Adrenal gland (tissue), 9 donors: ENCODE measurements at regions not wholly inside any gene's neighbourhood (a gene's known extent, or its start where the extent isn't known, plus 50 kb on each side); places are given as distances from the start of the nearest gene placed in this dataset.
"Not testable (repeated sequence)": the region's sequence is repeated elsewhere in the genome, so short reads cannot be mapped to it uniquely, and the experiment has no call there.

ENCODE experiments used
- DNase-seq, 7 donors: peaks; one replicate each; pipeline ENCODE4 v3.0.0-alpha.2; 2019 to 2020
- H3K27ac ChIP-seq, 5 donors: fragments of 200-600 bp; sonication (generic) in 4 of 5; 1 replicate in 3 of 5; 2 replicates in 2 of 5; pipeline versions ENCODE4 v1.5.1 to v1.8.0; 2016 to 2020; ENCODE audit warnings: mild to moderate bottlenecking in 1 of 5
- H3K27me3 ChIP-seq: fragments of 200-600 bp; 2 replicates; pipeline ENCODE4 v1.8.0; 2021
- H3K36me3 ChIP-seq, 2 donors: fragments of 200-600 bp; replicated peaks in 1 of 2; 1 replicate in 1 of 2; 2 replicates in 1 of 2; pipeline versions ENCODE4 v1.5.1 to v1.8.0; 2018 to 2022
- H3K4me1 ChIP-seq, 2 donors: fragments of 200-600 bp; replicated peaks in 1 of 2; 1 replicate in 1 of 2; 2 replicates in 1 of 2; pipeline versions ENCODE4 v1.5.1 to v1.8.0; 2018 to 2021
- H3K4me3 ChIP-seq, 4 donors: fragments of 200-600 bp; sonication (generic) in 3 of 4; one replicate each; pipeline ENCODE4 v1.5.1; 2016 to 2018
- H3K9me3 ChIP-seq, 3 donors: fragments of 200-600 bp; sonication (generic) in 1 of 3; replicated peaks in 1 of 3; 1 replicate in 2 of 3; 2 replicates in 1 of 3; pipeline versions ENCODE4 v1.5.1 to v1.8.0; 2016 to 2021
- POLR2A ChIP-seq, 2 donors: fragments of 450-650 bp; IDR thresholded peaks; one replicate each; pipeline ENCODE4 v1.6.1; 2017; ENCODE audit warnings: antibody characterized with exemption in 2 of 2, mild to moderate bottlenecking in 2 of 2, moderate library complexity in 1 of 2
- WGBS, 4 donors: extraction: QIAGEN DNeasy Blood & Tissue Kit in 2 of 4; methylation state at CpG; one replicate each; pipeline versions ENCODE4 v1.1.5 to v1.1.7; 2013 to 2017; 5-methylcytosine and 5-hydroxymethylcytosine counted together
- intact Hi-C, 2 donors: fragments of 100-400 bp; cut with DNase I; formaldehyde crosslinking; loops; one replicate each; pipeline versions ENCODE4 v1.14.1 to v1.15.0; 2022 to 2023
- TF ChIP-seq, protein P1 (sequence below), 6 experiments: fragments of 450-650 bp in 4 of 6; fragments of 200-600 bp in 2 of 6; sonication (generic) in 1 of 6; IDR thresholded peaks; 1 replicate in 5 of 6; 2 replicates in 1 of 6; pipeline versions ENCODE4 v1.5.1 to v1.8.0; 2016 to 2021; ENCODE audit warnings: antibody characterized with exemption in 6 of 6, mild to moderate bottlenecking in 2 of 6, moderate library complexity in 1 of 6
- donor health status: healthy with polysubstance abuse.
- donor health status: Bipolar disorder and iron deficiency.
- donor health status: DM: yes; HTN: yes; CAD: no.
- donor health status: DM: no; HTN: no; CAD: no.
- donor health status: DM: no; HTN: no; CAD: no.

DNA sequence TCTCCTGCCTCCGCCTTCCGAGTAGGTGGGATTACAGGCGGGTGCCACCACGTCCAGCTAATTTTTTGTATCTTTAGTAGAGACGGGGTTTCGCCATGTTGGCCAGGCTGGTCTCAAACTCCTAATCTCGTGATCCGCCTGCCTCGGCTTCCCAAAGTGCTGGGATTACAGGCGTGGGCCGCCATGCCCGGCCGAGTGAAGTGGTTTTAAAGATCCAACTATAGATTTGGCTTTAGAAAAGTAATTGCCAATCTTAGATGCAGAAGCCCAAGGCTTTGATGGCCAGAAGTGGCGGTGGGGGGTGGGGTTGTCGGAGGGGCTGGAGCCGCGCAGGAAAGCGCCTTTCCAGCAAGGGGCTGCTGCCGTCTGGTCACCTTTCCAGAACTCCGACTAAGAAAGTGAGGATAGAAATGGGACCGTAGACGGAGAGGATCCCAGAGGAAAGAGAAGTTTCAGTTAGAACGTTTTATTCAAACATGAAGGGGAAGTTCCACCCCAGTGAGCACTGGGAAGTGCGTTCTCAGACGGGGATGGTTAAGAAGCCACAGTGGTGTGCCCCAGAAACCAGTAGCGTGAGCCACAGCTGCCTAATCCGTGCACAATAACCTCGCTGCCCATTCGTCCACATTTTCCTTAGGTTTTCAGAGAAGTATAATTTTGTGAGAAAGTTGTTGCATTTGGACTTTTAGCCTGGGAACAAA lies 69.7 kb downstream of the DLL1 start:
- no peak for TF ChIP-seq POLR2A (IDR thresholded peaks at IDR 0.05)
- TF ChIP-seq, protein P1, sequence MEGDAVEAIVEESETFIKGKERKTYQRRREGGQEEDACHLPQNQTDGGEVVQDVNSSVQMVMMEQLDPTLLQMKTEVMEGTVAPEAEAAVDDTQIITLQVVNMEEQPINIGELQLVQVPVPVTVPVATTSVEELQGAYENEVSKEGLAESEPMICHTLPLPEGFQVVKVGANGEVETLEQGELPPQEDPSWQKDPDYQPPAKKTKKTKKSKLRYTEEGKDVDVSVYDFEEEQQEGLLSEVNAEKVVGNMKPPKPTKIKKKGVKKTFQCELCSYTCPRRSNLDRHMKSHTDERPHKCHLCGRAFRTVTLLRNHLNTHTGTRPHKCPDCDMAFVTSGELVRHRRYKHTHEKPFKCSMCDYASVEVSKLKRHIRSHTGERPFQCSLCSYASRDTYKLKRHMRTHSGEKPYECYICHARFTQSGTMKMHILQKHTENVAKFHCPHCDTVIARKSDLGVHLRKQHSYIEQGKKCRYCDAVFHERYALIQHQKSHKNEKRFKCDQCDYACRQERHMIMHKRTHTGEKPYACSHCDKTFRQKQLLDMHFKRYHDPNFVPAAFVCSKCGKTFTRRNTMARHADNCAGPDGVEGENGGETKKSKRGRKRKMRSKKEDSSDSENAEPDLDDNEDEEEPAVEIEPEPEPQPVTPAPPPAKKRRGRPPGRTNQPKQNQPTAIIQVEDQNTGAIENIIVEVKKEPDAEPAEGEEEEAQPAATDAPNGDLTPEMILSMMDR (IDR thresholded peaks at IDR 0.05) = no peak
- Histone ChIP-seq H3K9me3 (no peaks in the 10 kb centered on the region), H3K27me3 (no peaks in the 10 kb centered on the region), H3K27ac (no peak overlapping the region), H3K4me3 (no peak overlapping the region), H3K36me3 (no peaks in the 10 kb centered on the region), H3K4me1 (no peaks in the 10 kb centered on the region)
- intact Hi-C loops = no loop called here
- 76 to 83% (median 81%) methylated on average over 28 to 29 of the region's 29 CpGs for WGBS, 4 donors
- DNase-seq = peak in 2 of 7 donors; percentile 3 to 10

DNA sequence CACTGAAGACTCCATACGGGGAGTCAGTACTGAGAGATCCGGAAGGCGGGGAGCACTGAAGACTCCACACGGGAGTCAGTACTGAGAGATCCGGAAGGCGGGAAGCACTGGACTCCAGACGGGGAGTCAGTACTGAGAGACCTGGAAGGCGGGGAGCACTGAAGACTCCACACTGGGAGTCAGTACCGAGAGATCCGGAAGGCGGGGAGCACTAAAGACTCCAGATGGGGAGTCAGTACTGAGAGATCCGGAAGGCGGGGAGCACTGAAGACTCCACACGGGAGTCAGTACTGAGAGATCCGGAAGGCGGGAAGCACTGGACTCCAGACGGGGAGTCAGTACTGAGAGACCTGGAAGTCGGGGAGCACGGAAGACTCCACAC lies 77.2 kb downstream of the DLL1 start:
- H3K4me1 ChIP-seq, H3K9me3 ChIP-seq, H3K36me3 ChIP-seq, H3K27ac ChIP-seq, intact Hi-C loops, H3K4me3 ChIP-seq, H3K27me3 ChIP-seq: not testable (repeated sequence)
- peak in 2 of 7 donors; percentile 8 to 27 for DNase-seq
- 87 to 92% (median 90%) methylated on average over 15 to 19 of the region's 19 CpGs for WGBS, 4 donors

DNA sequence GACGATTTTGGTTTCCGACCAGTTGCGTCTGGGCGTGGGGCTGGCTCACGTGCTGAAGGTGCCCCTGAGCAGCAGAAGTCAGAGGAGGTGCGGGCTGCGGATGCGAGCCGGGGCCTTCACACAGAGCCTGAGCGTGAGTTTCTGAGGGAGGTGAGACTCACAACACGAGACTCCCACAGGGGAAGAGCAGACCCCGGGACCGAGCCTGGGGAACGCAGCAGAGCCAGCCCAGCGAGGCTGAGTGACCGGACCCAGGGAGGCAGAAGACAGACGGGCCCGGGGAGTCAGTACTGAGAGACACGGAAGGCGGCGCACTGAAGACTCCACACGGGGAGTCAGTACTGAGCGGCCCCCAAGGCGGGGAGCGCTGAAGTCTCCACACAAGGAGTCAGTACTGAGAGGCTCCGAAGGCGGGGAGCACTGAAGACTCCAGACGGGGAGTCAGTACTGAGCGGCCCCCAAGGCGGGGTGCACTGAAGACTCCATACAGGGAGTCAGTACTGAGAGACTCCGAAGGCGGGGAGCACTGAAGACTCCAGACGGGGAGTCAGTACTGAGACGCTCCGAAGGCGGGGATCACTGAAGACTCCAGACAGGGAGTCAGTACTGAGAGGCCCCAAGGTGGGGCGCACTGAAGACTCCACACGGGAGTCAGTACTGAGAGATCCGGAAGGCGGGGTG lies 77.8 kb downstream of the DLL1 start:
- no peak overlapping the region for H3K27ac ChIP-seq
- no peak overlapping the region for H3K4me3 ChIP-seq
- DNase-seq = peak in 3 of 7 donors; percentile 6 to 35 (median 12)
- no peaks in the 10 kb centered on the region for H3K4me1 ChIP-seq
- intact Hi-C loops = no loop called here
- TF ChIP-seq, protein P1 (IDR thresholded peaks at IDR 0.05) = no peak
- TF ChIP-seq POLR2A (IDR thresholded peaks at IDR 0.05) = no peak
- H3K9me3 ChIP-seq = no peaks in the 10 kb centered on the region
- peaks cover 7% of the 10 kb centered on the region for H3K27me3 ChIP-seq
- WGBS, 4 donors = 81 to 84% (median 82%) methylated on average over 35 to 40 of the region's 40 CpGs
- H3K36me3 ChIP-seq = no peaks in the 10 kb centered on the region

DNA sequence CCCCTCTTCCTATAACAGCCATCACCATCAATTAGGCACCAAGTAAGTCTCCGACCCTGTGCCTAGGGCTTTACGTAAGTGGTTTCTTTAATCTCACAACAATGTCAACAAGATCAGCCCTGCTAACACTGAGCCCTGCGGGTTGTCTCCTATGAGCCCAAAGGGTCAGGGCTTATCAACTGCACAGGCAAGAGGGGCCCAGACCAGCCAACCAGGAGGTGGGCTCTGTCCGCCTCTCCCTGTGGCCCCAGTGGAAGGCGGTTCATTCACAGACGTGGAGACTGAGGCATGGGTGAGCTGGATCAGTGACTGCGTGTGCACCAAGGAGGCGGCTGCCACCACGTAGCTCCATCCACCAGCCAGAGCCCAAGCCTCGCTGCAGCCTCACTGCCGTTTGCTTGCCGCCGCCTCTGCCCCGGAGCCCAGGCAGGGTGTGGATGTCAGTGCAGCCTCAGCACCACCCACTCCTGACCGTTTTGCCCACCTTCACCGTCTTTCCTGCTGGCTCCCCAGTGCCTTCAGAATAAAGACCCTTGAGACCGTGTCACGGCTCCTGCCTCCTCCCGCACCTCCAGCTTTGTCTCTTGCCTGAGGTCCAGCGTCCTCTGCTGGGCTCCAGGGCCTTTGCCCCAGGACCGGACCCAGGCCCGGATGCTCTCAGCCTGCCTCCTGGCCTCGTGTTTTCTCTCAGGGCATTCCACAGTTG lies 78.7 kb downstream of the DLL1 start:
- Histone ChIP-seq H3K27ac (no peak overlapping the region), H3K27me3 (peaks cover 7% of the 10 kb centered on the region), H3K4me1 (no peaks in the 10 kb centered on the region), H3K4me3 (no peak overlapping the region), H3K36me3 (no peaks in the 10 kb centered on the region), H3K9me3 (no peaks in the 10 kb centered on the region)
- intact Hi-C loops = no loop called here
- peak in 3 of 7 donors; percentile 4 to 29 (median 6) for DNase-seq
- WGBS, 4 donors = 78 to 85% (median 80%) methylated on average over 21 to 23 of the region's 23 CpGs
- TF ChIP-seq, protein P1 (IDR thresholded peaks at IDR 0.05) = no peak
- TF ChIP-seq POLR2A (IDR thresholded peaks at IDR 0.05) = no peak
